Caki2 (cell line): ENCODE measurements at regions not wholly inside any gene's neighbourhood (a gene's known extent, or its start where the extent isn't known, plus 50 kb on each side); places are given as distances from the start of the nearest gene placed in this dataset.
"Not testable (repeated sequence)": the region's sequence is repeated elsewhere in the genome, so short reads cannot be mapped to it uniquely, and the experiment has no call there.

ENCODE experiments used
- DNase-seq: peaks from one replicate; pipeline ENCODE4 v3.0.0-alpha.2; 2015; ENCODE audit warnings: low read depth
- in situ Hi-C: cut with HindIII; loops from 2 replicates; pipeline ENCODE4 v1.10.0; 2016; ENCODE audit warnings: low sequenced_read_pairs, low pct_unique_long_range_greater_than_20kb, mixed read lengths

GRCh38 chr1:230565141-230565540 is 77.1 kb upstream of the COG2 start:
- in situ Hi-C loops: no loop called here
- no peak for DNase-seq

GRCh38 chr1:230563591-230563990 is 78.7 kb upstream of the COG2 start:
- in situ Hi-C loops: no loop called here
- DNase-seq: no peak

GRCh38 chr1:230561570-230561969 is 80.7 kb upstream of the COG2 start:
- DNase-seq: no peak
- in situ Hi-C loops: no loop called here

GRCh38 chr1:230558324-230558723 is 84.0 kb upstream of the COG2 start:
- in situ Hi-C loops: no loop called here
- no peak for DNase-seq

- in situ Hi-C loops: no loop called here
These were observed 85.8 kb upstream of the COG2 start for GRCh38 chr1:230556453-230556852.

GRCh38 chr1:230555814-230556213 is 86.5 kb upstream of the COG2 start:
- DNase-seq: no peak
- in situ Hi-C loops: no loop called here

More at GRCh38 chr1:230556453-230556852, 85.8 kb upstream of the COG2 start:
- no peak for DNase-seq

- DNase-seq: no peak
- in situ Hi-C loops: no loop called here
These were observed 89.4 kb upstream of the COG2 start for GRCh38 chr1:230552880-230553279.

GRCh38 chr1:230550945-230551344 is 91.3 kb upstream of the COG2 start:
- in situ Hi-C loops, DNase-seq: not testable (repeated sequence)

GRCh38 chr1:230550428-230550827 is 91.9 kb upstream of the COG2 start:
- DNase-seq: no peak

GRCh38 chr1:230549625-230550024 is 92.7 kb upstream of the COG2 start:
- no peak for DNase-seq

More at GRCh38 chr1:230550428-230550827, 91.9 kb upstream of the COG2 start:
- in situ Hi-C loops: no loop called here

GRCh38 chr1:230548997-230549396 is 93.3 kb upstream of the COG2 start:
- DNase-seq: no peak
- in situ Hi-C loops: no loop called here

More at GRCh38 chr1:230549625-230550024, 92.7 kb upstream of the COG2 start:
- in situ Hi-C loops: no loop called here

- in situ Hi-C loops: no loop called here
- DNase-seq: no peak
These were observed 93.9 kb upstream of the COG2 start for GRCh38 chr1:230548357-230548756.

- in situ Hi-C loops: no loop called here
- DNase-seq: no peak
These were observed 97.1 kb upstream of the COG2 start for GRCh38 chr1:230545181-230545580.

- in situ Hi-C loops: no loop called here
- no peak for DNase-seq
These were observed 97.5 kb upstream of the COG2 start for GRCh38 chr1:230544758-230545157.

GRCh38 chr1:230543085-230543484 is 99.2 kb upstream of the COG2 start:
- in situ Hi-C loops: no loop called here
- DNase-seq: no peak

- in situ Hi-C loops: no loop called here
- no peak for DNase-seq
These were observed 99.6 kb upstream of the COG2 start for GRCh38 chr1:230542681-230543080.

GRCh38 chr1:230542054-230542453 is 100.2 kb upstream of the COG2 start:
- in situ Hi-C loops: no loop called here
- peak; percentile 12 for DNase-seq

GRCh38 chr1:230541306-230541705 is 101.0 kb upstream of the COG2 start:
- in situ Hi-C loops: no loop called here

GRCh38 chr1:230540421-230541155 is 101.7 kb upstream of the COG2 start:
- no peak for DNase-seq
- in situ Hi-C loops: no loop called here

More at GRCh38 chr1:230541306-230541705, 101.0 kb upstream of the COG2 start:
- no peak for DNase-seq

GRCh38 chr1:230537456-230537855 is 104.8 kb upstream of the COG2 start:
- in situ Hi-C loops: no loop called here
- no peak for DNase-seq
